ENCODE measurements at regions not wholly inside any gene's neighbourhood (a gene's known extent, or its start where the extent isn't known, plus 50 kb on each side); places are given as distances from the start of the nearest gene placed in this dataset.

GRCh38 chr3:76726034-76726433 is 313.9 kb upstream of the ROBO2 start:
- TF ChIP-seq POLR2A (IDR thresholded peaks at IDR 0.05) (no peak), CTCF (IDR thresholded peaks at IDR 0.05) (no peak)

Measured in ovary (tissue), 3 donors.